GM12801 (cell line): ENCODE measurements at regions not wholly inside any gene's neighbourhood (a gene's known extent, or its start where the extent isn't known, plus 50 kb on each side); places are given as distances from the start of the nearest gene placed in this dataset.

Source experiments
- TF ChIP-seq, protein P1 (sequence below): IDR thresholded peaks from one replicate; pipeline ENCODE4 v1.5.1; 2011; ENCODE audit warnings: control low read depth; ENCODE audit not compliant: insufficient read length; ENCODE audit errors: extremely low read depth

DNA sequence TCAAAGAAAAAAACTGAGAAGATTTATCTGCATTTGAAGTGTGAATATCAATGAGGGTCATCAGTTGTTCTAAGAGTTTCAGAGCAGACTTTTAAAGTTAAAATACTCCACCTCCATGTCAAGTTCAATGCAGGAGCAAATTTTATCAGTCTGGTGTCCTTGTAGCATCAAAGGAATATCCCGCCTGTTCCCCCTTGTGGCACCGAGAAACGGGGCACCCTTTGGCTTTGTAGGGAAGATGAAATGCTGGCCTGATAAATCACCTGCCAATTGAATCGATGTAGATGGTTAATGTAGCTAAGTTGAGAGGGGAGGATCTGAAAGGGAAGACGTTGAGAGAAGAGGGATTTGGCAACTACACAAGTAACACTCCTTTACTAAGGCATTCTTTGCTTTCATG, 714.5 kb downstream of the EFNA5 start:
- TF ChIP-seq, protein P1, sequence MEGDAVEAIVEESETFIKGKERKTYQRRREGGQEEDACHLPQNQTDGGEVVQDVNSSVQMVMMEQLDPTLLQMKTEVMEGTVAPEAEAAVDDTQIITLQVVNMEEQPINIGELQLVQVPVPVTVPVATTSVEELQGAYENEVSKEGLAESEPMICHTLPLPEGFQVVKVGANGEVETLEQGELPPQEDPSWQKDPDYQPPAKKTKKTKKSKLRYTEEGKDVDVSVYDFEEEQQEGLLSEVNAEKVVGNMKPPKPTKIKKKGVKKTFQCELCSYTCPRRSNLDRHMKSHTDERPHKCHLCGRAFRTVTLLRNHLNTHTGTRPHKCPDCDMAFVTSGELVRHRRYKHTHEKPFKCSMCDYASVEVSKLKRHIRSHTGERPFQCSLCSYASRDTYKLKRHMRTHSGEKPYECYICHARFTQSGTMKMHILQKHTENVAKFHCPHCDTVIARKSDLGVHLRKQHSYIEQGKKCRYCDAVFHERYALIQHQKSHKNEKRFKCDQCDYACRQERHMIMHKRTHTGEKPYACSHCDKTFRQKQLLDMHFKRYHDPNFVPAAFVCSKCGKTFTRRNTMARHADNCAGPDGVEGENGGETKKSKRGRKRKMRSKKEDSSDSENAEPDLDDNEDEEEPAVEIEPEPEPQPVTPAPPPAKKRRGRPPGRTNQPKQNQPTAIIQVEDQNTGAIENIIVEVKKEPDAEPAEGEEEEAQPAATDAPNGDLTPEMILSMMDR, result no peak

DNA sequence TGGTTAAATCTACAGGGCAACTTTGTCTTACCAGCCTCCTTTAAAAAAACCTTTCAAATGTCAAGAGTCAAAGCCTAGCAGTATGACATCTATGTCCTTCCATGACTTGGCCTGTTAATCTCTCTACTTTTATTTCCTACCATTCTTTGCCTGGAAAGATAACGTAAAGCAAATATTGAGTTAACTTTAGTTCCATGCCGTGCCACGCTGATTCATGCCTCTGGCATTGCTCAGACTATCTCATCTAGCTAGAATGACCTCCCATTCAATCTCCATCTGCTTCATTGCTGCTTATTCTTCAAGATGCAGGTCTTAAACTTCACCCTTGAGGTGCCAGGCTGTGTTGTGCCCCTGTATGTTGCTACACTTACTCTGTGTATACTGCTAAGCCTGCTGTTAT, 729.8 kb downstream of the EFNA5 start:
- TF ChIP-seq, protein P1, result no peak

DNA sequence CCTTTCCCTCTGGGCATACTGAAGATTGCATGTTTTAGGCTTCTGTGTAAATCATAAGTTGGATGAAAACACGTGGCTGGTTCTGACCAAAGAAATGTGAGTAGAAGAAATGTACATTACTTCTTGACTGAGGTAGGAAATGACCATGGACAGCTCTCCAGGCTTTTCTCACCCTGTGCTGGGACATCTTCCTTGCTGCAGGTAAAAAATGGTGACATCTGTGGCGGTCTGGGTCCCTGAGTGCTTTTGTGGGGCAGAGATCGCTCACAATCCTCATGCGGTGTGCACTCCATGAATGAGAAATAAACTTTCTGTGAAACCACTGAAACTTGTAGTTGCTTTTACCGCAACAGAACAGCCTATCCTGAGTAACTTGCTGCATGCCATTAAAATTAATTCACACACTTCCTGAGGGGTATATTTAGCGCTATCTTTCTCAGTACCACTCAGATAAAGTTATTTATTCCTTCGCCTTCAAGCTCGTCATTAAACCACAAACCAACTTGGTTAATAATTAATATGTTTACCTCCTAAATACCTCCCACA, 730.4 kb downstream of the EFNA5 start:
- TF ChIP-seq, protein P1, result no peak

DNA sequence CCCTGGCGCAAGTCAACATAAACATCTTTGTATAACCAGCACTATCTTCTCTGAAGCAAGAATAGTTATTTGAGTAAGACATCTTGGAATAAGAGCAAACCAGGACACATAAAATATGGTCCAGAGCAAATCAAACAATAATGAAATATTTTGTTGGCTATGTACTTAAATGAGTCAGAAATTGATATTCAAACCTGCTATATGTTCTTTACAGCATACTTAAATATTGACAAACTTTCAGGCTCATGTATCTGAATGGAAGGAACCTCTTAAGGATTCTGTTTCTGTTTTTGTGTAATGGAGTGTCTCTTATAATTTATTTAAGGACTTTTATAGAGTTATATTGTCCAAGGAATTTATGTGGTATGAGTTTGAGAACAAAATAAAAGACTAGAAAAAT, 747.3 kb downstream of the EFNA5 start:
- TF ChIP-seq, protein P1, result no peak

DNA sequence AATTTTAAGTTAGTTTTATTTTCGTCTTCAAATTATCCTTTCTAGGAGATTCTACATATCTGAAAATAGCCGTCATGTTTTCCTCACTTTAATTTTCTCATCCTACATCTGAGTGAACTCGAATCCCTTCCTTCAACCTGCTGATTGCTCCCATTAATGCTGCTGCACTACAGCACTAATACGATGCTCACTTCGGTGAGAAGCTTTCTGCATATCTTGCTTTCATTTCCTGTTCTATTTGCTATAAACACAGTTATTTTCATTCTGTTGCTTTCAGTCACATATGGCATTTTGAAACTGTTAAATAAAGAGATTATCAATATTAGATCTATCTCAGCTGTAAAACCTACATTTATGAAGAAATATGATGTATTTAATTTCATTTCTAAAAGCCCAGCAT, 749.2 kb downstream of the EFNA5 start:
- TF ChIP-seq, protein P1, result no peak

DNA sequence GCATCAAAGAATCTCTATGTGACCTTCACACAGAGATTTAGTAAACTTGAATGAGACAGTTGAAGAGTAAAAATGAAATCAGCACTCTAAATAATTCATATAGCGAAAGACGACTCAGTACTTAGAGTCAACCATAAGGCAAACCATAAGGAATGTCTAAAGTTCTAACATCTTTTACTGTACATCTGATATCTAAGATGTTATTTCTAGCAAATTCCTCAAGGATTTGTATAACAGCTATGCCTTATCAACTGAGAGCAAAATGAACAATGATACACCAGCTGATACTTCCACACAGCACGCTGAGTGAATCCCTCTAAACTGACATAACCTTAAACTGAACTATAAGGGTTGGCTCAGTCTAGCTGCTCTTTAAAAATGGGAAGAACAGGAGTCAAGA, 760.3 kb downstream of the EFNA5 start:
- TF ChIP-seq, protein P1, result no peak

DNA sequence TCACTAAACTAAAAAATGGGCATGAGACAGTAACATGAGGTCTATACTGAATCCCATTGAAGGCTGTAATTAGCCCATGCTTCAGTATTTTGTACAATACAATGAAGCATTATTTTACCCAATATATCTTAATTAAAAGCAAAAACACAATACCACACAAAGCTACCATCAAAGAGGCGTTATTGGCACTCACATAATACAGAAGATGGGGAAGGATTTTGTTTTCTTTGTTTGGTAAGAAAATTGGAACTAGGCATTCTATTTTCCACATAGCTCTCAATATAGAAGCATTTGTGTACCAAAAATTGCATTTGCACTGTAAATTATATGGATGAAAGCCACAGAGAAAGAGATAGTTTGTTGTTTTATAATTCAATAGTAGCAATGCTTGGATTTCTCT, 761.0 kb downstream of the EFNA5 start:
- TF ChIP-seq, protein P1, result no peak
